ENCODE measurements at regions not wholly inside any gene's neighbourhood (a gene's known extent, or its start where the extent isn't known, plus 50 kb on each side); places are given as distances from the start of the nearest gene placed in this dataset.

- TF ChIP-seq CTCF (IDR thresholded peaks at IDR 0.05) (no peak), POLR2A (IDR thresholded peaks at IDR 0.05) (no peak)
Observed at GRCh38 chr9:16987026-16987425, 116.6 kb upstream of the BNC2 start.

All from Peyer's patch (tissue), 4 donors.